GM23338 (cell line): ENCODE measurements at regions not wholly inside any gene's neighbourhood (a gene's known extent, or its start where the extent isn't known, plus 50 kb on each side); places are given as distances from the start of the nearest gene placed in this dataset.

Experiments used
- CREB1 ChIP-seq: fragments of 250-450 bp; sonication (Bioruptor Pico); IDR thresholded peaks from 2 replicates; pipeline ENCODE4 v1.5.0; 2020; ENCODE audit warnings: low read depth, mild to moderate bottlenecking, moderate library complexity
- EZH2 ChIP-seq: fragments of 200-600 bp; sonication (generic); IDR thresholded peaks from one replicate; pipeline ENCODE4 v1.8.0; 2017; ENCODE audit warnings: antibody characterized with exemption, mild to moderate bottlenecking, low read depth; ENCODE audit not compliant: unreplicated experiment
- EZH2phosphoT487 ChIP-seq: fragments of 200-600 bp; sonication (generic); IDR thresholded peaks from one replicate; pipeline ENCODE4 v1.8.1; 2018; ENCODE audit warnings: antibody characterized with exemption; ENCODE audit not compliant: unreplicated experiment
- POLR2AphosphoS5 ChIP-seq: IDR thresholded peaks from 2 replicates; pipeline ENCODE4 v1.6.1; 2016; ENCODE audit warnings: antibody characterized with exemption, low read depth
- REST ChIP-seq: IDR thresholded peaks from one replicate; pipeline ENCODE4 v1.6.1; 2018; ENCODE audit warnings: antibody characterized with exemption; ENCODE audit not compliant: unreplicated experiment
- ZNF114 ChIP-seq: fragments of 250-450 bp; sonication (Bioruptor Pico); IDR thresholded peaks from 2 replicates; pipeline ENCODE4 v1.5.0; 2020; ENCODE audit warnings: mild to moderate bottlenecking, moderate library complexity
- TF ChIP-seq, protein P1 (sequence below), 2 experiments: fragments of 200-600 bp in 1 of 2; sonication (generic) in 1 of 2; conservative IDR thresholded peaks; 2 replicates each; pipeline versions ENCODE4 v1.5.1 to v1.6.1; 2016 to 2017; ENCODE audit warnings: antibody characterized with exemption in 2 of 2, low read depth in 2 of 2, mild to moderate bottlenecking in 2 of 2, moderate library complexity in 1 of 2
- TF ChIP-seq, protein P2 (sequence below): fragments of 250-450 bp; sonication (Bioruptor Pico); IDR thresholded peaks from 2 replicates; pipeline ENCODE4 v1.5.0; 2020; ENCODE audit warnings: mild to moderate bottlenecking, moderate library complexity

DNA sequence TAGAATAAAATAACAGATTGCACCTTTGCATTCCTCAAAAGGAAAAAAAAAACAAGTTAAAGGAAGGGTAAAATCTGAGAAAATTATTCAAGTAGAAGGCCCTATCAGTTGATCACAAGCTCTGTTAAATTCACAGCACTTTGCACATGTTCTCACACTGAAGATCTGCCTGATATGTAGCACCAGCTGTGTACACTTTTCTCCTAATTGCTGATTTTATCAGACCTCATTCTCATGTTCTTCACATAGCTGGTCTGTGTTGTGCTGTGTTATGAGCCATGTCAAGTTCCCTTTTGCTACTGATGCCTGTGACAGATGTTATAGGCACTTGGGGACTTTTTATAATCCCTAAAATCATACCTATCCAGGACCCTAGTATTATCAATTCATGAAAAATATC lies 390.4 kb upstream of the PRR16 start:
- TF ChIP-seq, protein P1, sequence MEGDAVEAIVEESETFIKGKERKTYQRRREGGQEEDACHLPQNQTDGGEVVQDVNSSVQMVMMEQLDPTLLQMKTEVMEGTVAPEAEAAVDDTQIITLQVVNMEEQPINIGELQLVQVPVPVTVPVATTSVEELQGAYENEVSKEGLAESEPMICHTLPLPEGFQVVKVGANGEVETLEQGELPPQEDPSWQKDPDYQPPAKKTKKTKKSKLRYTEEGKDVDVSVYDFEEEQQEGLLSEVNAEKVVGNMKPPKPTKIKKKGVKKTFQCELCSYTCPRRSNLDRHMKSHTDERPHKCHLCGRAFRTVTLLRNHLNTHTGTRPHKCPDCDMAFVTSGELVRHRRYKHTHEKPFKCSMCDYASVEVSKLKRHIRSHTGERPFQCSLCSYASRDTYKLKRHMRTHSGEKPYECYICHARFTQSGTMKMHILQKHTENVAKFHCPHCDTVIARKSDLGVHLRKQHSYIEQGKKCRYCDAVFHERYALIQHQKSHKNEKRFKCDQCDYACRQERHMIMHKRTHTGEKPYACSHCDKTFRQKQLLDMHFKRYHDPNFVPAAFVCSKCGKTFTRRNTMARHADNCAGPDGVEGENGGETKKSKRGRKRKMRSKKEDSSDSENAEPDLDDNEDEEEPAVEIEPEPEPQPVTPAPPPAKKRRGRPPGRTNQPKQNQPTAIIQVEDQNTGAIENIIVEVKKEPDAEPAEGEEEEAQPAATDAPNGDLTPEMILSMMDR (conservative IDR thresholded peaks at IDR 0.05; ENCODE audit: low read depth in 2 of 2) = no peak
- TF ChIP-seq EZH2 = no peak
- TF ChIP-seq, protein P2, sequence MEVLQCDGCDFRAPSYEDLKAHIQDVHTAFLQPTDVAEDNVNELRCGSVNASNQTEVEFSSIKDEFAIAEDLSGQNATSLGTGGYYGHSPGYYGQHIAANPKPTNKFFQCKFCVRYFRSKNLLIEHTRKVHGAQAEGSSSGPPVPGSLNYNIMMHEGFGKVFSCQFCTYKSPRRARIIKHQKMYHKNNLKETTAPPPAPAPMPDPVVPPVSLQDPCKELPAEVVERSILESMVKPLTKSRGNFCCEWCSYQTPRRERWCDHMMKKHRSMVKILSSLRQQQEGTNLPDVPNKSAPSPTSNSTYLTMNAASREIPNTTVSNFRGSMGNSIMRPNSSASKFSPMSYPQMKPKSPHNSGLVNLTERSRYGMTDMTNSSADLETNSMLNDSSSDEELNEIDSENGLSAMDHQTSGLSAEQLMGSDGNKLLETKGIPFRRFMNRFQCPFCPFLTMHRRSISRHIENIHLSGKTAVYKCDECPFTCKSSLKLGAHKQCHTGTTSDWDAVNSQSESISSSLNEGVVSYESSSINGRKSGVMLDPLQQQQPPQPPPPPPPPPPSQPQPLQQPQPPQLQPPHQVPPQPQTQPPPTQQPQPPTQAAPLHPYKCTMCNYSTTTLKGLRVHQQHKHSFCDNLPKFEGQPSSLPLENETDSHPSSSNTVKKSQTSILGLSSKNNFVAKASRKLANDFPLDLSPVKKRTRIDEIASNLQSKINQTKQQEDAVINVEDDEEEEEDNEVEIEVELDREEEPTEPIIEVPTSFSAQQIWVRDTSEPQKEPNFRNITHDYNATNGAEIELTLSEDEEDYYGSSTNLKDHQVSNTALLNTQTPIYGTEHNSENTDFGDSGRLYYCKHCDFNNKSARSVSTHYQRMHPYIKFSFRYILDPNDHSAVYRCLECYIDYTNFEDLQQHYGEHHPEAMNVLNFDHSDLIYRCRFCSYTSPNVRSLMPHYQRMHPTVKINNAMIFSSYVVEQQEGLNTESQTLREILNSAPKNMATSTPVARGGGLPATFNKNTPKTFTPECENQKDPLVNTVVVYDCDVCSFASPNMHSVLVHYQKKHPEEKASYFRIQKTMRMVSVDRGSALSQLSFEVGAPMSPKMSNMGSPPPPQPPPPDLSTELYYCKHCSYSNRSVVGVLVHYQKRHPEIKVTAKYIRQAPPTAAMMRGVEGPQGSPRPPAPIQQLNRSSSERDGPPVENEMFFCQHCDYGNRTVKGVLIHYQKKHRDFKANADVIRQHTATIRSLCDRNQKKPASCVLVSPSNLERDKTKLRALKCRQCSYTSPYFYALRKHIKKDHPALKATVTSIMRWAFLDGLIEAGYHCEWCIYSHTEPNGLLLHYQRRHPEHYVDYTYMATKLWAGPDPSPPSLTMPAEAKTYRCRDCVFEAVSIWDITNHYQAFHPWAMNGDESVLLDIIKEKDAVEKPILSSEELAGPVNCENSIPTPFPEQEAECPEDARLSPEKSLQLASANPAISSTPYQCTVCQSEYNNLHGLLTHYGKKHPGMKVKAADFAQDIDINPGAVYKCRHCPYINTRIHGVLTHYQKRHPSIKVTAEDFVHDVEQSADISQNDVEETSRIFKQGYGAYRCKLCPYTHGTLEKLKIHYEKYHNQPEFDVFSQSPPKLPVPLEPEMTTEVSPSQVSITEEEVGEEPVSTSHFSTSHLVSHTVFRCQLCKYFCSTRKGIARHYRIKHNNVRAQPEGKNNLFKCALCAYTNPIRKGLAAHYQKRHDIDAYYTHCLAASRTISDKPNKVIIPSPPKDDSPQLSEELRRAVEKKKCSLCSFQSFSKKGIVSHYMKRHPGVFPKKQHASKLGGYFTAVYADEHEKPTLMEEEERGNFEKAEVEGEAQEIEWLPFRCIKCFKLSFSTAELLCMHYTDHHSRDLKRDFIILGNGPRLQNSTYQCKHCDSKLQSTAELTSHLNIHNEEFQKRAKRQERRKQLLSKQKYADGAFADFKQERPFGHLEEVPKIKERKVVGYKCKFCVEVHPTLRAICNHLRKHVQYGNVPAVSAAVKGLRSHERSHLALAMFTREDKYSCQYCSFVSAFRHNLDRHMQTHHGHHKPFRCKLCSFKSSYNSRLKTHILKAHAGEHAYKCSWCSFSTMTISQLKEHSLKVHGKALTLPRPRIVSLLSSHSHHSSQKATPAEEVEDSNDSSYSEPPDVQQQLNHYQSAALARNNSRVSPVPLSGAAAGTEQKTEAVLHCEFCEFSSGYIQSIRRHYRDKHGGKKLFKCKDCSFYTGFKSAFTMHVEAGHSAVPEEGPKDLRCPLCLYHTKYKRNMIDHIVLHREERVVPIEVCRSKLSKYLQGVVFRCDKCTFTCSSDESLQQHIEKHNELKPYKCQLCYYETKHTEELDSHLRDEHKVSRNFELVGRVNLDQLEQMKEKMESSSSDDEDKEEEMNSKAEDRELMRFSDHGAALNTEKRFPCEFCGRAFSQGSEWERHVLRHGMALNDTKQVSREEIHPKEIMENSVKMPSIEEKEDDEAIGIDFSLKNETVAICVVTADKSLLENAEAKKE (CRISPR knock-in tag) = no peak
- no peak for TF ChIP-seq REST
- TF ChIP-seq POLR2AphosphoS5 = no peak
- TF ChIP-seq EZH2phosphoT487 = no peak
- no peak for TF ChIP-seq ZNF114 (CRISPR knock-in tag)
- no peak for TF ChIP-seq CREB1
